H1 (cell line): ENCODE measurements at regions not wholly inside any gene's neighbourhood (a gene's known extent, or its start where the extent isn't known, plus 50 kb on each side); places are given as distances from the start of the nearest gene placed in this dataset.

Source experiments
- BRCA1 ChIP-seq: IDR thresholded peaks from 2 replicates; pipeline ENCODE4 v1.6.1; 2012; ENCODE audit warnings: low read depth, low read length, improper control_type of control experiment
- CEBPB ChIP-seq: IDR thresholded peaks from 2 replicates; pipeline ENCODE4 v1.6.1; 2012; ENCODE audit warnings: low read depth, low read length
- GTF2F1 ChIP-seq: IDR thresholded peaks from 2 replicates; pipeline ENCODE4 v1.6.1; 2012; ENCODE audit warnings: low read depth, low read length, improper control_type of control experiment, borderline replicate concordance
- KDM4A ChIP-seq: IDR thresholded peaks from one replicate; pipeline ENCODE4 v1.7.1; 2012; ENCODE audit warnings: low read depth, mild to moderate bottlenecking, moderate library complexity, low read length, inconsistent platforms; ENCODE audit not compliant: severe bottlenecking
- NANOG ChIP-seq: IDR thresholded peaks from 2 replicates; pipeline ENCODE4 v1.6.1; 2011; ENCODE audit warnings: low read length, low read depth, mild to moderate bottlenecking, inconsistent platforms; ENCODE audit not compliant: insufficient read depth, poor library complexity, severe bottlenecking
- RBBP5 ChIP-seq: IDR thresholded peaks from 2 replicates; pipeline ENCODE4 v1.7.1; 2012; ENCODE audit warnings: low read depth, mild to moderate bottlenecking, inconsistent platforms, low read length, moderate library complexity, borderline replicate concordance
- TEAD4 ChIP-seq: IDR thresholded peaks from 2 replicates; pipeline ENCODE4 v1.6.1; 2012; ENCODE audit warnings: low read depth, low read length, inconsistent platforms, mixed read lengths
- TF ChIP-seq, protein P1 (sequence below): IDR thresholded peaks from 2 replicates; pipeline ENCODE4 v1.6.1; 2012; ENCODE audit warnings: inconsistent platforms

- TF ChIP-seq NANOG (no peak), RBBP5 (no peak), TEAD4 (no peak), KDM4A (no peak), BRCA1 (no peak), CEBPB (no peak), GTF2F1 (no peak)
- TF ChIP-seq, protein P1, sequence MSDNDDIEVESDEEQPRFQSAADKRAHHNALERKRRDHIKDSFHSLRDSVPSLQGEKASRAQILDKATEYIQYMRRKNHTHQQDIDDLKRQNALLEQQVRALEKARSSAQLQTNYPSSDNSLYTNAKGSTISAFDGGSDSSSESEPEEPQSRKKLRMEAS = no peak
Observed at GRCh38 chr11:70751142-70751734, 352.9 kb downstream of the CTTN start (continued).
